PC-3 (cell line): ENCODE measurements at regions not wholly inside any gene's neighbourhood (a gene's known extent, or its start where the extent isn't known, plus 50 kb on each side); places are given as distances from the start of the nearest gene placed in this dataset.
A peak's percentile ranks its signal among the peaks of the same experiment; 100 is the strongest.

Experiments used
- ATAC-seq: fragments of 200-7000 bp; cut with Tn5 transposase; 2 replicates; pipeline ENCODE4 v1.9.1; 2020; ENCODE audit warnings: mild to moderate bottlenecking, moderate library complexity
- BruUV-seq: library from RNA; stranded (reverse); fragments of 400-500 nt; replicated peaks from 2 replicates; lab custom pipeline; 2021; lab: Mats Ljungman, UMichigan
- CTCF ChIA-PET: fragments of 300-600 bp; sonication (Branson Sonifier 250); formaldehyde crosslinking; loops from one replicate; lab custom pipeline; 2022; ENCODE audit warnings: antibody characterized with exemption; lab: Charles Lee
- POLR2A ChIA-PET: fragments of 300-600 bp; sonication (Branson Sonifier 250); formaldehyde crosslinking; loops from one replicate; lab custom pipeline; 2022; ENCODE audit warnings: antibody characterized with exemption; ENCODE audit not compliant: unreplicated experiment; lab: Charles Lee
- DNase-seq: peaks from one replicate; pipeline ENCODE4 v3.0.0-alpha.2; 2015
- H2AFZ ChIP-seq: fragments of 300-600 bp; sonication (generic); 2 replicates; pipeline ENCODE4 v1.6.0; 2016; ENCODE audit warnings: antibody characterized with exemption, low read length
- H3F3A ChIP-seq: fragments of 300-600 bp; sonication (generic); one replicate; pipeline ENCODE4 v1.6.0; 2017; ENCODE audit warnings: antibody characterized with exemption, low read length, control low read depth, mild to moderate bottlenecking; ENCODE audit not compliant: unreplicated experiment
- H3K27ac ChIP-seq: fragments of 300-600 bp; sonication (generic); 2 replicates; pipeline ENCODE4 v1.5.1; 2016; ENCODE audit warnings: mild to moderate bottlenecking, low read length
- H3K27me3 ChIP-seq: fragments of 300-600 bp; sonication (generic); 2 replicates; pipeline ENCODE4 v1.6.1; 2016; ENCODE audit warnings: low read length, mixed read lengths
- H3K36me3 ChIP-seq: fragments of 300-600 bp; sonication (generic); 2 replicates; pipeline ENCODE4 v1.6.1; 2016; ENCODE audit warnings: low read depth, mixed run types, low read length, mixed read lengths
- H3K4me1 ChIP-seq: fragments of 300-600 bp; sonication (generic); 2 replicates; pipeline ENCODE4 v1.5.1; 2016; ENCODE audit warnings: low read length; ENCODE audit not compliant: insufficient read depth
- H3K4me2 ChIP-seq: fragments of 300-600 bp; sonication (generic); 2 replicates; pipeline ENCODE4 v1.6.0; 2016; ENCODE audit warnings: low read length
- H3K4me3 ChIP-seq: fragments of 300-600 bp; sonication (generic); 2 replicates; pipeline ENCODE4 v1.5.1; 2016; ENCODE audit warnings: mild to moderate bottlenecking, low read length, mixed read lengths
- H3K79me2 ChIP-seq: fragments of 300-600 bp; sonication (generic); 2 replicates; pipeline ENCODE4 v1.6.1; 2017; ENCODE audit warnings: low read length, mixed read lengths
- H3K9ac ChIP-seq: fragments of 300-600 bp; sonication (generic); 2 replicates; pipeline ENCODE4 v1.6.0; 2016; ENCODE audit warnings: mild to moderate bottlenecking, low read length
- H3K9me2 ChIP-seq: fragments of 300-600 bp; sonication (generic); replicated peaks from 2 replicates; pipeline ENCODE4 v1.6.1; 2016; ENCODE audit warnings: mixed run types, low read length, mixed read lengths
- H3K9me3 ChIP-seq: fragments of 300-600 bp; sonication (generic); 2 replicates; pipeline ENCODE4 v1.6.1; 2016; ENCODE audit warnings: low read length, mixed read lengths
- H4K20me1 ChIP-seq: fragments of 300-600 bp; sonication (generic); 2 replicates; pipeline ENCODE4 v1.6.1; 2016; ENCODE audit warnings: low read length, mixed read lengths
- EZH2 ChIP-seq: fragments of 300-600 bp; sonication (generic); IDR thresholded peaks from one replicate; pipeline ENCODE4 v1.6.1; 2017; ENCODE audit warnings: antibody characterized with exemption, mild to moderate bottlenecking, low read length; ENCODE audit not compliant: unreplicated experiment
- EZH2phosphoT487 ChIP-seq: fragments of 300-600 bp; sonication (generic); IDR thresholded peaks from 2 replicates; pipeline ENCODE4 v1.6.1; 2018; ENCODE audit warnings: mild to moderate bottlenecking, antibody characterized with exemption, low read length, borderline replicate concordance
- intact Hi-C: fragments of 100-400 bp; cut with micrococcal nuclease; formaldehyde crosslinking; loops from 2 replicates; pipeline ENCODE4 v1.9.0; 2023
- TF ChIP-seq, protein P1 (sequence below): fragments of 300-600 bp; sonication (generic); conservative IDR thresholded peaks from 2 replicates; pipeline ENCODE4 v1.5.1; 2017; ENCODE audit warnings: antibody characterized with exemption, low read depth, mild to moderate bottlenecking, low read length

DNA sequence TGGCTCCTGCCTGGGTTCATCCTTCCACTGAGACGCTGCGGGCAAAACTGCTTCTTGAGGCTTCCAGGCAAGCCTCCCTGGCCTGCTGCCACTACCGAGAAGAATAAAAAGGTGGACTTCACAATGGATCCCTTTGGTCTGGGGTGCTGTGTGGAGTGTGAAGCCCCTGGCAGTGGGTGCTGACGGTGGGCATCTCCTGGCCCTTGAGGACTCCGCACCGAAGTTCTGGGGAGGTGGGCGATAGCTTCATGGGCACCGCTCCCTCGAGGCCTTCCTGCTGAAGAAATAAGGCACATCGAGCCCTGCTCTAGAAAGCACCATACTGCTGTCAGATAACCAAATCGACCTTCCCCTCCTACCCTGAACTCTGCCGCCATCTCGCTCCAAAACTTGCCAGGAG, 106.6 kb upstream of the CTBP2 start:
- Histone ChIP-seq H3K9me2 (no peaks in the 10 kb centered on the region), H4K20me1 (no peaks in the 10 kb centered on the region), H3K79me2 (no peaks in the 10 kb centered on the region), H3F3A (no peaks in the 10 kb centered on the region), H3K4me3 (no peak overlapping the region), H3K9ac (no peak overlapping the region), H3K9me3 (no peaks in the 10 kb centered on the region), H3K27ac (no peak overlapping the region), H3K4me1 (peaks cover 34% of the 10 kb centered on the region), H3K27me3 (no peaks in the 10 kb centered on the region), H3K4me2 (no peak overlapping the region), H3K36me3 (no peaks in the 10 kb centered on the region), H2AFZ (no peak overlapping the region)
- no TSS peak for BruUV-seq
- no peak for ATAC-seq
- ChIA-PET CTCF (no interaction called here), POLR2A (no interaction called here)
- TF ChIP-seq, protein P1, sequence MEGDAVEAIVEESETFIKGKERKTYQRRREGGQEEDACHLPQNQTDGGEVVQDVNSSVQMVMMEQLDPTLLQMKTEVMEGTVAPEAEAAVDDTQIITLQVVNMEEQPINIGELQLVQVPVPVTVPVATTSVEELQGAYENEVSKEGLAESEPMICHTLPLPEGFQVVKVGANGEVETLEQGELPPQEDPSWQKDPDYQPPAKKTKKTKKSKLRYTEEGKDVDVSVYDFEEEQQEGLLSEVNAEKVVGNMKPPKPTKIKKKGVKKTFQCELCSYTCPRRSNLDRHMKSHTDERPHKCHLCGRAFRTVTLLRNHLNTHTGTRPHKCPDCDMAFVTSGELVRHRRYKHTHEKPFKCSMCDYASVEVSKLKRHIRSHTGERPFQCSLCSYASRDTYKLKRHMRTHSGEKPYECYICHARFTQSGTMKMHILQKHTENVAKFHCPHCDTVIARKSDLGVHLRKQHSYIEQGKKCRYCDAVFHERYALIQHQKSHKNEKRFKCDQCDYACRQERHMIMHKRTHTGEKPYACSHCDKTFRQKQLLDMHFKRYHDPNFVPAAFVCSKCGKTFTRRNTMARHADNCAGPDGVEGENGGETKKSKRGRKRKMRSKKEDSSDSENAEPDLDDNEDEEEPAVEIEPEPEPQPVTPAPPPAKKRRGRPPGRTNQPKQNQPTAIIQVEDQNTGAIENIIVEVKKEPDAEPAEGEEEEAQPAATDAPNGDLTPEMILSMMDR, result no peak
- no peak for DNase-seq
- intact Hi-C loops, result no loop called here

DNA sequence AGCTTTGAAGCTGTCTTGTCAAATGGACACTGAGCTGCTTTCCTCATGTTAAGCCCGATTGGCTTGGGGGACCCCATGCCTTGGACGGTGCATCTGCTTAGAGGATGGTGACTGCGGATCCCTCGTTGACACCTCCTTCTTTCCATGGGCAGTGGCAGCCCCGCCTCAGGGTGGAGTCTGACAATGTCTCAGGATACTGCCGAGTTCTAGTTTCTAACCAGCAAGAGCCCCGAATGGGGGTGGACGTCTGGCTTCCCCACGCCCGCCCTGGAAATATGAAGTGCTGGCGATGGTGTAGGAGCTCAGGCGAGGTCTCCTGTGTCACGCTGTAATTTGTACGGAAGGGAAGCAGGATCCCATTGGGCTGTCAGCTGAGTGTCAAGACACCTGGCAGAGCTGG, 106.2 kb upstream of the CTBP2 start:
- POLR2A ChIA-PET, result no interaction called here

DNA sequence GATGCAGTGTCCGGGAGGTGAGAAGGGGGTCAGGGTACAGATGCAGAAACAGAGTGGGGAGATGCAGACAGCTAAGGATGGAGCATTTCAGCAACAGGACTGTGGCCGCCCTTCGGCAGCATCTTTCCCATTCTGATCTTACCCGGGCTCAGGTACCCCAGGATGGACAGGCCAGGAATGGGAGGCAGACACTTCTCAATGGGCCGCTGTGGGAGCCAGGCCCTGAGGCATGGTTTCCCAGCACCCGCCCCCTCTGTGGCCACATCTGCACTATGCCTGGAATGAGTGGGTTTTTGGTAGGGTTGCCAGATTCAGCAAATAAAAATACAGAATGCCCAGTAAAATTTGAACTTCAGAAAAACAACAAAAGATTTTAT, 105.2 kb upstream of the CTBP2 start:
- no peaks in the 10 kb centered on the region for H3K79me2 ChIP-seq
- intact Hi-C loops, result no loop called here
- ChIA-PET CTCF (no interaction called here), POLR2A (no interaction called here)
- no peak overlapping the region for H3K9ac ChIP-seq
- no TSS peak for BruUV-seq
- no peaks in the 10 kb centered on the region for H3F3A ChIP-seq
- DNase-seq (peak; percentile 19), ATAC-seq (peak; percentile 31; the same call in 1 of the 2 replicates)
- H3K4me3 ChIP-seq, result no peak overlapping the region
- no peak overlapping the region for H3K4me2 ChIP-seq
- H2AFZ ChIP-seq, result no peak overlapping the region
- H3K36me3 ChIP-seq, result no peaks in the 10 kb centered on the region
- H3K9me2 ChIP-seq, result no peaks in the 10 kb centered on the region
- H4K20me1 ChIP-seq, result no peaks in the 10 kb centered on the region
- no peaks in the 10 kb centered on the region for H3K27me3 ChIP-seq
- H3K4me1 ChIP-seq, result peaks cover 34% of the 10 kb centered on the region
- no peak for TF ChIP-seq EZH2phosphoT487
- TF ChIP-seq, protein P1, result no peak
- no peak for TF ChIP-seq EZH2
- H3K9me3 ChIP-seq, result no peaks in the 10 kb centered on the region
- H3K27ac ChIP-seq, result no peak overlapping the region

More for the DNA sequence above, 106.2 kb upstream of the CTBP2 start:
- no peak overlapping the region for H3K9ac ChIP-seq
- H3K27me3 ChIP-seq, result no peaks in the 10 kb centered on the region
- no peaks in the 10 kb centered on the region for H3K79me2 ChIP-seq
- no peak overlapping the region for H3K4me2 ChIP-seq
- no peaks in the 10 kb centered on the region for H4K20me1 ChIP-seq
- CTCF ChIA-PET, result no interaction called here
- H3K4me1 ChIP-seq, result peaks cover 34% of the 10 kb centered on the region
- ATAC-seq (no peak), DNase-seq (no peak)
- H3F3A ChIP-seq, result no peaks in the 10 kb centered on the region
- H3K9me2 ChIP-seq, result no peaks in the 10 kb centered on the region
- H3K9me3 ChIP-seq, result no peaks in the 10 kb centered on the region
- H2AFZ ChIP-seq, result no peak overlapping the region
- H3K27ac ChIP-seq, result no peak overlapping the region
- TF ChIP-seq, protein P1, result no peak
- no peak overlapping the region for H3K4me3 ChIP-seq
- no peaks in the 10 kb centered on the region for H3K36me3 ChIP-seq
- intact Hi-C loops, result no loop called here
- BruUV-seq, result no TSS peak
